Suprapubic skin (tissue), 4 donors: ENCODE measurements at regions not wholly inside any gene's neighbourhood (a gene's known extent, or its start where the extent isn't known, plus 50 kb on each side); places are given as distances from the start of the nearest gene placed in this dataset.

Experiments used
- POLR2A ChIP-seq, 2 donors: fragments of 450-650 bp; IDR thresholded peaks; one replicate each; pipeline ENCODE4 v1.6.1; 2017; ENCODE audit warnings: antibody characterized with exemption in 2 of 2, mild to moderate bottlenecking in 2 of 2, moderate library complexity in 2 of 2
- POLR2AphosphoS5 ChIP-seq, 3 donors: sonication (generic); formaldehyde crosslinking; IDR thresholded peaks; one replicate each; pipeline ENCODE4 v1.6.1; 2017; ENCODE audit warnings: antibody characterized with exemption in 3 of 3
- TF ChIP-seq, protein P1 (sequence below), 2 donors: fragments of 200-600 bp in 1 of 2; fragments of 450-650 bp in 1 of 2; sonication (generic) in 1 of 2; IDR thresholded peaks; one replicate each; pipeline ENCODE4 v1.5.1; 2016 to 2019; ENCODE audit warnings: antibody characterized with exemption in 2 of 2, mild to moderate bottlenecking in 1 of 2, moderate library complexity in 1 of 2

DNA sequence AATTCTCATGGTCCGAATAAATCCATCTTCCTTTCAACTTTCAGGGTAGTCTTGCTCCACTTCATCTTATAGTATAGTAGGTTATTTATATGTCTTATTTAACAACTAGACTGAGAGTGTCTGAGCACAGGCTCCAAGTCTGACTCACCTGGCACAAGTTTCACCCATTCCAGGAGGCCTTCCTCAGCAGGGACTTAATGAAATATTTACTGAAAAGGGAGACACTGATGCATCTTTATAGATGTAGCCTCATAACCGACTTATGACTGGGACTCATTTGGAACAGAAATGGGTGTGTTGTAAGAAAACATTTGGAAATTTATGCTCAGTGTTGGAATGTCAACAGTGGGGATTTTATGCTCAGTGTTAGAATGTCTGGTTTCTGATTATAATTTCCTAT, 59.9 kb downstream of the CH25H start:
- no peak for TF ChIP-seq POLR2A (IDR thresholded peaks at IDR 0.05)
- TF ChIP-seq, protein P1, sequence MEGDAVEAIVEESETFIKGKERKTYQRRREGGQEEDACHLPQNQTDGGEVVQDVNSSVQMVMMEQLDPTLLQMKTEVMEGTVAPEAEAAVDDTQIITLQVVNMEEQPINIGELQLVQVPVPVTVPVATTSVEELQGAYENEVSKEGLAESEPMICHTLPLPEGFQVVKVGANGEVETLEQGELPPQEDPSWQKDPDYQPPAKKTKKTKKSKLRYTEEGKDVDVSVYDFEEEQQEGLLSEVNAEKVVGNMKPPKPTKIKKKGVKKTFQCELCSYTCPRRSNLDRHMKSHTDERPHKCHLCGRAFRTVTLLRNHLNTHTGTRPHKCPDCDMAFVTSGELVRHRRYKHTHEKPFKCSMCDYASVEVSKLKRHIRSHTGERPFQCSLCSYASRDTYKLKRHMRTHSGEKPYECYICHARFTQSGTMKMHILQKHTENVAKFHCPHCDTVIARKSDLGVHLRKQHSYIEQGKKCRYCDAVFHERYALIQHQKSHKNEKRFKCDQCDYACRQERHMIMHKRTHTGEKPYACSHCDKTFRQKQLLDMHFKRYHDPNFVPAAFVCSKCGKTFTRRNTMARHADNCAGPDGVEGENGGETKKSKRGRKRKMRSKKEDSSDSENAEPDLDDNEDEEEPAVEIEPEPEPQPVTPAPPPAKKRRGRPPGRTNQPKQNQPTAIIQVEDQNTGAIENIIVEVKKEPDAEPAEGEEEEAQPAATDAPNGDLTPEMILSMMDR (IDR thresholded peaks at IDR 0.05): no peak
- no peak for TF ChIP-seq POLR2AphosphoS5 (IDR thresholded peaks at IDR 0.05)
